ENCODE measurements at regions not wholly inside any gene's neighbourhood (a gene's known extent, or its start where the extent isn't known, plus 50 kb on each side); places are given as distances from the start of the nearest gene placed in this dataset.

DNA sequence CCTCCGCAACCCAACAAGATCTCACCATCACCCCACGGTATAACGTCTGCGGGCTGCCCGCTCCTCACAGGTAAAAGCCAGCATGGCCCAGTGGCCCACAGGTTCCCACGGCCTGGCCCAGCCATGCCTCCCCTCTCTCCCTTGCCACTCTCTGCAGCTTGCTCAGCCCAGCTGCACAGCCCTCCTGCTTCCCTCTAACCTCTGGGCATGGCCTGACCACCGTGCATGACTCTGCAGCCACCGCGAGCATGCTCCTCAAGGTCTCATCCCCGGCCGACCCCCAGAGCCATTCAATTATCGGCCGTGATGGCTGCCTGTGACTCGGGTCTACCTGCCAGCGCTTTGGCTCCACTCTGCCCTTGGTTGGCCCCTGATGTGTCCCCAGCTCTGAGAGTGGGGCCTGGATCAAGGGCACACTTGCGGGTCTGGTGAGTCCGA lies 185.5 kb downstream of the CTTN start:
- Histone ChIP-seq H3K27ac (ENCODE audit: low read depth, low read length) (no peak overlapping the region), H3K27me3 (ENCODE audit: control insufficient read depth, insufficient read depth, low read length) (no peaks in the 10 kb centered on the region), H3K9me3 (ENCODE audit: control insufficient read depth, insufficient read depth, low read length) (no peaks in the 10 kb centered on the region), H3K4me3 (ENCODE audit: low read depth, low read length) (no peak overlapping the region), H3K36me3 (ENCODE audit: control insufficient read depth, insufficient read depth, low read length) (peaks cover 10% of the 10 kb centered on the region), H3K4me1 (ENCODE audit: control insufficient read depth, insufficient read depth, low read length) (peaks cover 52% of the 10 kb centered on the region)
- WGBS (ENCODE audit: insufficient coverage), result 89% methylated on average over 17 of the region's 17 CpGs
- no peak for DNase-seq (ENCODE audit: low read depth in 4 of 6, low spot score in 6 of 6)

DNA sequence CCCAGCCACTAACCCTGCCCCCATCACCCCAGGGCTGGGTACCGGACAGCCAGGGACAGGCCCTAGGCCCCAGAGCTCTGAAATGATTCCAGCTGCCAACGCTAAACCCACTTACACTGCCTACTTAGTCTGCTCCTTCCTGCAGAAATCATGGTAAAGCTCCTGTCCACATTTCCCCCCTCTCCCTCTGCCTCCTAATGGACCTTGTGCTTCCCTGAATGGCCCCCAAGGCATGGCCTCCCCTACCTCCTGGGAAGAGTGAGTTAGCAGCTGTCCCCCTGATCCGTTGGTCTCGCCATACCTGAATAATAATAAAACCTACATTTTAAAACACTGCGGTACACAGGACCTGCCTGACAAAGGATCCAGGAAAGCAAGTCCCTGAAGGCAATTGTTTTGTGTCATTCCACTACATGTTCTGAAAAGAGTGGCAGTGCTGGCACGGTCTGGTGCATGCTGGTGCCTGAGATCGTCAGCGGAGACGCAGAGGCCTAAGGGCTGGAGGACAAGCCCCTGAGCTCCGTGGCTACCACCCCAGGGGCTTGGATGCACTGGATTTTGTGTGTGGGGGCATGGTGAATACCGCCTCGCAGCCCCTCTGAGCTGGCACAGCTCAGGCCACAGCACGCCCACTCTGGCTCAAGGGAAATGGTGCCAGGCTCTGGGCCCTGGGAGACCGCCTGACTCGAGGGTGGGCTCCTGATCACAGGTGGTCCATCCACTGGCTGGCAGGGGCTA lies 186.3 kb downstream of the CTTN start:
- Histone ChIP-seq H3K4me1 (ENCODE audit: control insufficient read depth, insufficient read depth, low read length) (peaks cover 52% of the 10 kb centered on the region), H3K9me3 (ENCODE audit: control insufficient read depth, insufficient read depth, low read length) (no peaks in the 10 kb centered on the region), H3K4me3 (ENCODE audit: low read depth, low read length) (no peak overlapping the region), H3K27ac (ENCODE audit: low read depth, low read length) (no peak overlapping the region), H3K36me3 (ENCODE audit: control insufficient read depth, insufficient read depth, low read length) (peaks cover 5% of the 10 kb centered on the region), H3K27me3 (ENCODE audit: control insufficient read depth, insufficient read depth, low read length) (no peaks in the 10 kb centered on the region)
- WGBS (ENCODE audit: insufficient coverage), result 58% methylated on average over 13 of the region's 15 CpGs
- DNase-seq (ENCODE audit: low read depth in 4 of 6, low spot score in 6 of 6), result peak in 1 of 6 donors; percentile 37

DNA sequence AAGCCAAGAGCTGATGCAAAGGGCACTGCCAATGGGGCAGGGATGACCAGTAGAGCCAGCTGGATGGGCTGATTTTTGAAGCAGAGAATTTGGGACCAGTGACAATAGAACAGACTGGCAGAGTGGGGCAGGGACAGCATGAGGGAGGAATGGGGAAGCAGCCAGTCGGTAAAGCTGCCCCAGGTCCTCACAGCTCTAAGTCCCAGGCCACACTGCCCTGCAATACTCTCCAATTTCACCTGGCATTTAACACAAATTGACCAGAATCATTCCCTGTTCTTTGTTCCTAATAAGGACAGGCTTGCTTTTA lies 186.9 kb downstream of the CTTN start:
- Histone ChIP-seq H3K27me3 (ENCODE audit: control insufficient read depth, insufficient read depth, low read length) (no peaks in the 10 kb centered on the region), H3K4me1 (ENCODE audit: control insufficient read depth, insufficient read depth, low read length) (peaks cover 52% of the 10 kb centered on the region), H3K27ac (ENCODE audit: low read depth, low read length) (no peak overlapping the region), H3K4me3 (ENCODE audit: low read depth, low read length) (no peak overlapping the region), H3K9me3 (ENCODE audit: control insufficient read depth, insufficient read depth, low read length) (no peaks in the 10 kb centered on the region), H3K36me3 (ENCODE audit: control insufficient read depth, insufficient read depth, low read length) (peaks cover 5% of the 10 kb centered on the region)
- DNase-seq (ENCODE audit: low read depth in 4 of 6, low spot score in 6 of 6), result no peak
- WGBS (ENCODE audit: insufficient coverage), result 50% methylated on average over 1 of the region's 1 CpG

DNA sequence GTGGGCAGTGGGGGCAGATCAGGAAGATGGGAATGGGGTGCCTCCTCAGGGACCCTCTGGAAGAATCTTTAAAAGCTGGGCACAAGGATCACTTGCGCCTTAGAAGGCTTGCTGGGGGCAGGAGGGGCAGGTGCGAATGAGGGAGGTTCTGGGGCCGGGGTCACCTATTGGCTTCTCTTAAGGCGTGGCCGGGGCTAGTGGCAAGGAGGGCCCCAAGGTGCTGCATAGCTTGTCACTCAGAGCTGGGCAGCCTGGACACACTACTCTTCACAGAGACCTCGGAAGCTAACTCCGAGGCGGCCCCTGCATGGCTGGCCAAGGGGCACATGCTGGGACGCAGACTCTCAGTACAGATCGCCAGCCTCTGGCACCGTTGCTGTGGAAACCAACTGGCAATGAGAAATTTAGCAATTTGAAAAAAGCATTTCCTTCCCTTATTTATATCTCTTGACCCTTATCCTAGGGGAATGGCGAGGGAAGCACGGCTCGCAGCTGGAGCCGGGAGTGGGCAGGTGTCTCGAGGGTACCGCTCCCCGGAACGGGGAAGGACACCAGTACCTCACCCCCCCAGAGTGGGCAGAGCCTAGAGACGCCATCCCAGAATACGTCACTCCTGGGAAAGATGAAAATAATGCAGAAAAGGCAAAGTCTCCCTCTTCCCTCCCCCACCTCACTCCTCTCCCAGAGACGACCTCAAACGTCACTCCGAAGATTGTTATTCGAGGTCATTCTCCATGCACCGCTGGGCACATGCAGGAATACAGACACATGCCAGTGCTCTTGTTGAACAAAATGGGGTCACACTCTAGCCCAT lies 188.1 kb downstream of the CTTN start:
- Histone ChIP-seq H3K27ac (ENCODE audit: low read depth, low read length) (no peak overlapping the region), H3K27me3 (ENCODE audit: control insufficient read depth, insufficient read depth, low read length) (no peaks in the 10 kb centered on the region), H3K36me3 (ENCODE audit: control insufficient read depth, insufficient read depth, low read length) (no peaks in the 10 kb centered on the region), H3K9me3 (ENCODE audit: control insufficient read depth, insufficient read depth, low read length) (no peaks in the 10 kb centered on the region), H3K4me1 (ENCODE audit: control insufficient read depth, insufficient read depth, low read length) (peaks cover 52% of the 10 kb centered on the region), H3K4me3 (ENCODE audit: low read depth, low read length) (no peak overlapping the region)
- peak in 1 of 6 donors; percentile 57 for DNase-seq (ENCODE audit: low read depth in 4 of 6, low spot score in 6 of 6)
- 54% methylated on average over 14 of the region's 26 CpGs for WGBS (ENCODE audit: insufficient coverage)

DNA sequence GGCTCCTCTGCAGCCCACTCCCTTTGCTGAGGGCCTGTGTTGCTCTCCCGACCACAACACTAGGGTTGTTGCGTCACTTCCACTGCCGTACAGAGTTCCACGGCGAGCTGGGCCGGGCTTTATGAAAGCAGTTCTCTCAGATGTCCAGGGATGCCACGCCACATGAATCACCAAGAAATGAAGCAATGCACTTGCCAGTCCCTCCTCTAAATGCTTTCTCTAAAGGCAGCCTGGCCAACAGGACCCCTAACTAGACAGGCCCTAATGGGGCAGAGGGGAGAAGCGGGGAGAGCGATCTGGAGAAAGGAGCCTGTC lies 188.7 kb downstream of the CTTN start:
- H3K36me3 ChIP-seq (ENCODE audit: control insufficient read depth, insufficient read depth, low read length), result no peaks in the 10 kb centered on the region
- 67% methylated on average over 8 of the region's 9 CpGs for WGBS (ENCODE audit: insufficient coverage)
- H3K9me3 ChIP-seq (ENCODE audit: control insufficient read depth, insufficient read depth, low read length), result no peaks in the 10 kb centered on the region
- H3K4me1 ChIP-seq (ENCODE audit: control insufficient read depth, insufficient read depth, low read length), result peaks cover 46% of the 10 kb centered on the region
- DNase-seq (ENCODE audit: low read depth in 4 of 6, low spot score in 6 of 6), result no peak
- no peak overlapping the region for H3K4me3 ChIP-seq (ENCODE audit: low read depth, low read length)
- H3K27ac ChIP-seq (ENCODE audit: low read depth, low read length), result no peak overlapping the region
- no peaks in the 10 kb centered on the region for H3K27me3 ChIP-seq (ENCODE audit: control insufficient read depth, insufficient read depth, low read length)

DNA sequence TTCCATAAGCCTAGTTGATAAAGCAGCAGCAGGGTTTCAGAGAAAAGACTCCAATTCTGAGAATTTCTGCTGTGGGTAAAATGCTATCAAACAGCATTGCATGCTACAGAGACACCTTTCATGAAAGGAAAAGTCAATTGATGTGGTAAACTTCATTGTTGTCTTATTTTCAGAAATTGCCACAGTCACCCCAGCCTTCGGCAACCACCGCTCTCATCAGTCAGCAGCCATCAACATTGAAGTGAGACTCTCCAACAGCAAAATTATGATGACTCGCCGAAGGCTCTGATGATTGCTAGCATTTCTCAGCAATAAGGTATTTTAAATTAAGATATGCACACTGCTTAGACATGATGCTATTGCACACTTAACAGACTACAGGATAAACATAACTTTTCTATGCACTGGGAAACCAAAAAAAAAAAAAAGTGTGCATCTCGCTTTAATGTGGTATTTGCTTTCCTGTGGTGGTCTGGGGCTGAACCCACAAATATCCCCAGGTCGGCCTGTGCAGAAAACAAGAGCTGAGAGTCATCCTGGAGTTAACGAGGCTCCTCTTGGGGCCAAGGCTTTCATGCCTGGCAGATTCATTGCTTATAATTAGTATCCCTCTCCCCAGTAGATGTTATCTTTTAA lies 192.1 kb downstream of the CTTN start:
- Histone ChIP-seq H3K4me3 (ENCODE audit: low read depth, low read length) (no peak overlapping the region), H3K27ac (ENCODE audit: low read depth, low read length) (no peak overlapping the region), H3K36me3 (ENCODE audit: control insufficient read depth, insufficient read depth, low read length) (no peaks in the 10 kb centered on the region), H3K4me1 (ENCODE audit: control insufficient read depth, insufficient read depth, low read length) (peaks cover 27% of the 10 kb centered on the region), H3K9me3 (ENCODE audit: control insufficient read depth, insufficient read depth, low read length) (no peaks in the 10 kb centered on the region), H3K27me3 (ENCODE audit: control insufficient read depth, insufficient read depth, low read length) (no peaks in the 10 kb centered on the region)
- WGBS (ENCODE audit: insufficient coverage), result 80% methylated on average over 1 of the region's 7 CpGs
- DNase-seq (ENCODE audit: low read depth in 4 of 6, low spot score in 6 of 6), result peak in 1 of 6 donors; percentile 30

DNA sequence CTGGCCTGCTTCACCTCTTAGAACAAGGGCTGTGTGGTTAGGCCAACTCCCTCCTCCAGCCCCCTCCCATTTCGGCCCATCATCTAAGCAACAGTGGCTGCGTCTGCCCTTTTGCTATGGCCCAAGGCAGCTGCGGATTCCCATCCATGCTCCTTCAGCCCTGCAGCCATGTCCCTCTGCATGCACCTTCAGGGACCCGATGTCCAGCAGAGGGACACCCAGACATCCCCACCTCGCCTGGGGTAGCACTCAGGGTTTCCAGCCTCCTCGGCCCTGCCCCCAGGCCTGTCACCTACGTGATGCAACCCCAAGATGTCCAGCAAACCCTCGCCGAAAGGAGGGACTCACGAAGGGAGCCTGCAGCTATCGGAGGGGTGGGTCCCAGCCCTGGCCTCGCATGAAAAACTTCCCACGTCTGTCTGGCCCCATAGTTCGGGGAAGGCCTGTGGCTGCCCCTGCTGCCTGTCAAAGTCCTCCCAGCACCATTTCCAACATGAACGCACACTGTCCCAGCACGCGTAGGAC lies 194.4 kb downstream of the CTTN start:
- Histone ChIP-seq H3K27me3 (ENCODE audit: control insufficient read depth, insufficient read depth, low read length) (no peaks in the 10 kb centered on the region), H3K36me3 (ENCODE audit: control insufficient read depth, insufficient read depth, low read length) (peaks cover 3% of the 10 kb centered on the region), H3K4me3 (ENCODE audit: low read depth, low read length) (no peak overlapping the region), H3K27ac (ENCODE audit: low read depth, low read length) (no peak overlapping the region), H3K4me1 (ENCODE audit: control insufficient read depth, insufficient read depth, low read length) (peaks cover 35% of the 10 kb centered on the region), H3K9me3 (ENCODE audit: control insufficient read depth, insufficient read depth, low read length) (no peaks in the 10 kb centered on the region)
- DNase-seq (ENCODE audit: low read depth in 4 of 6, low spot score in 6 of 6), result no peak
- WGBS (ENCODE audit: insufficient coverage), result 91% methylated on average over 14 of the region's 17 CpGs

DNA sequence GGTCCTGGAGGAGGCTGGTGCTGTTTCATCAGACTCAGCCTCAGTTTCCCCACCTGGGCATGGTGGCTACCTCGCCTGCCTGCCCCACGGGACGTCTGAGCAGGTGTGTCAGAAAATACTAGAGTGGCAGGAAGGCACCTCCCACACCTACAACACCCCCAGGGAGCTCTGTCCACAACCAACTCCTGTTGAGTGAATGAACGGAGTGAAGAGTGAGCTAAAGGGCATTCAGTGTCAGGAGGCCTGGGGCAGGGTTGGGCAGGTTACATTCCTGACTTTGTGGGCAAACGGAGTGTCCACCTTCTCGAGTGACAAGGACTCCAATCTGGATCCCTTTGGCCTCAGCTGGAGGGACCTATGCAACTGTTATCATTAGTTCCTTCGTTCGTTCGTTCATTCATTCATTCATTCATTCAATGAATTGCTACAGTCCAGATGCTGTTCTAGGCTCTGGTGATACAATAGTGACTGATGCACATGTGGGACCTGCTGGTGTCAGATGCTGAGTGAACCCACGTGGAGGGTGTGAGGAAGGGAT lies 195.2 kb downstream of the CTTN start:
- WGBS (ENCODE audit: insufficient coverage), result 56% methylated on average over 2 of the region's 10 CpGs

DNA sequence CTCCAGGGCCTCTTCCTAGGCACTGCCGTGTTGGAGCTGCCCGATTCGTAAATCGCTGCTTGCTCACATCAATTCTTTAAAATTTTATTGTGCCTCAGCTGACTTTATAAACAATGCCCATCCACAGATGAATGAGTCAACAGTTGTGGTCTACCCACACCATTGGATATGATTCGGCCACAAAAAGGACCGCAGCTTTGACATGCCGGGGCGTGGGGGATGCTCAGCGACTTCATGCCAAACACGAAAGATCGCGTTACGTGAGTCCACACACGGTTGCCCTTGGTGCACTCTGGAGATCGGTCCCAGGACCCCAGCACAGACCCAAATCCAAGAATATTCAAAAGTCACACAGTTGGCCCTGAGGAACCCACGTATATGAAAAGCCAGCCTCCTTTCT lies 195.7 kb downstream of the CTTN start:
- peaks cover 3% of the 10 kb centered on the region for H3K36me3 ChIP-seq (ENCODE audit: control insufficient read depth, insufficient read depth, low read length)
- WGBS (ENCODE audit: insufficient coverage), result 97% methylated on average over 16 of the region's 16 CpGs
- no peaks in the 10 kb centered on the region for H3K9me3 ChIP-seq (ENCODE audit: control insufficient read depth, insufficient read depth, low read length)
- DNase-seq (ENCODE audit: low read depth in 4 of 6, low spot score in 6 of 6), result no peak
- H3K4me1 ChIP-seq (ENCODE audit: control insufficient read depth, insufficient read depth, low read length), result peaks cover 40% of the 10 kb centered on the region
- no peaks in the 10 kb centered on the region for H3K27me3 ChIP-seq (ENCODE audit: control insufficient read depth, insufficient read depth, low read length)
- H3K4me3 ChIP-seq (ENCODE audit: low read depth, low read length), result no peak overlapping the region
- H3K27ac ChIP-seq (ENCODE audit: low read depth, low read length), result no peak overlapping the region

More for the DNA sequence above, 195.2 kb downstream of the CTTN start:
- no peaks in the 10 kb centered on the region for H3K9me3 ChIP-seq (ENCODE audit: control insufficient read depth, insufficient read depth, low read length)
- no peak overlapping the region for H3K4me3 ChIP-seq (ENCODE audit: low read depth, low read length)
- no peak for DNase-seq (ENCODE audit: low read depth in 4 of 6, low spot score in 6 of 6)
- H3K27me3 ChIP-seq (ENCODE audit: control insufficient read depth, insufficient read depth, low read length), result no peaks in the 10 kb centered on the region
- H3K27ac ChIP-seq (ENCODE audit: low read depth, low read length), result no peak overlapping the region
- H3K4me1 ChIP-seq (ENCODE audit: control insufficient read depth, insufficient read depth, low read length), result peaks cover 40% of the 10 kb centered on the region
- H3K36me3 ChIP-seq (ENCODE audit: control insufficient read depth, insufficient read depth, low read length), result peaks cover 3% of the 10 kb centered on the region
